GM04504 (cell line): ENCODE measurements at regions not wholly inside any gene's neighbourhood (a gene's known extent, or its start where the extent isn't known, plus 50 kb on each side); places are given as distances from the start of the nearest gene placed in this dataset.

Experiments used
- DNase-seq: peaks from one replicate; pipeline ENCODE4 v3.0.0-alpha.2; 2012; ENCODE audit warnings: low read depth

- DNase-seq = no peak
These were observed 105.4 kb upstream of the ESR1 start for GRCh38 chr6:151701911-151702562.

GRCh38 chr6:151702851-151703658 lies 104.4 kb upstream of the ESR1 start:
- DNase-seq = no peak

GRCh38 chr6:151704383-151704782 lies 103.1 kb upstream of the ESR1 start:
- DNase-seq = no peak

GRCh38 chr6:151705993-151706733 lies 101.3 kb upstream of the ESR1 start:
- DNase-seq = no peak

- DNase-seq = no peak
These were observed 98.2 kb upstream of the ESR1 start for GRCh38 chr6:151709329-151709728.

- no peak for DNase-seq
These were observed 91.0 kb upstream of the ESR1 start for GRCh38 chr6:151716526-151716932.

- no peak for DNase-seq
These were observed 88.4 kb upstream of the ESR1 start for GRCh38 chr6:151719070-151719469.

GRCh38 chr6:151721146-151721545 lies 86.3 kb upstream of the ESR1 start:
- peak; percentile 7 for DNase-seq

GRCh38 chr6:151721671-151722070 lies 85.8 kb upstream of the ESR1 start:
- no peak for DNase-seq

GRCh38 chr6:151722342-151722741 lies 85.1 kb upstream of the ESR1 start:
- no peak for DNase-seq

GRCh38 chr6:151723152-151723551 lies 84.3 kb upstream of the ESR1 start:
- DNase-seq = no peak

- DNase-seq = no peak
These were observed 77.5 kb upstream of the ESR1 start for GRCh38 chr6:151729829-151730495.

- no peak for DNase-seq
These were observed 77.0 kb upstream of the ESR1 start for GRCh38 chr6:151730496-151730870.

GRCh38 chr6:151731313-151731712 lies 76.2 kb upstream of the ESR1 start:
- no peak for DNase-seq

- DNase-seq = no peak
These were observed 73.7 kb upstream of the ESR1 start for GRCh38 chr6:151733680-151734320.

- DNase-seq = no peak
These were observed 69.2 kb upstream of the ESR1 start for GRCh38 chr6:151738267-151738666.

- DNase-seq = no peak
These were observed 68.5 kb upstream of the ESR1 start for GRCh38 chr6:151738960-151739359.

GRCh38 chr6:151740820-151741219 lies 66.7 kb upstream of the ESR1 start:
- no peak for DNase-seq

GRCh38 chr6:151747896-151748295 lies 59.6 kb upstream of the ESR1 start:
- DNase-seq = no peak

GRCh38 chr6:151749341-151749740 lies 58.1 kb upstream of the ESR1 start:
- no peak for DNase-seq

- DNase-seq = no peak
These were observed 53.9 kb upstream of the ESR1 start for GRCh38 chr6:151753581-151753980.

GRCh38 chr6:151757506-151757955 lies 50.0 kb upstream of the ESR1 start:
- DNase-seq = no peak
